ENCODE measurements at regions not wholly inside any gene's neighbourhood (a gene's known extent, or its start where the extent isn't known, plus 50 kb on each side); places are given as distances from the start of the nearest gene placed in this dataset.

- DNase-seq = no peak
Measured at GRCh38 chr15:98393471-98393870, 254.9 kb upstream of the IGF1R start.

- no peak for DNase-seq
Measured at GRCh38 chr15:98394546-98394945, 253.8 kb upstream of the IGF1R start.

- no peak for DNase-seq
Measured at GRCh38 chr15:98395974-98396610, 252.2 kb upstream of the IGF1R start.

GRCh38 chr15:98397419-98397818 lies 250.9 kb upstream of the IGF1R start:
- DNase-seq = no peak

GRCh38 chr15:98398056-98398455 lies 250.3 kb upstream of the IGF1R start:
- no peak for DNase-seq

GRCh38 chr15:98398886-98399285 lies 249.5 kb upstream of the IGF1R start:
- no peak for DNase-seq

GRCh38 chr15:98400120-98400519 lies 248.2 kb upstream of the IGF1R start:
- no peak for DNase-seq

- DNase-seq = no peak
Measured at GRCh38 chr15:98401029-98401428, 247.3 kb upstream of the IGF1R start.

- no peak for DNase-seq
Measured at GRCh38 chr15:98402486-98402885, 245.9 kb upstream of the IGF1R start.

GRCh38 chr15:98403169-98403568 lies 245.2 kb upstream of the IGF1R start:
- no peak for DNase-seq

- no peak for DNase-seq
Measured at GRCh38 chr15:98403569-98403968, 244.8 kb upstream of the IGF1R start.

- no peak for DNase-seq
Measured at GRCh38 chr15:98405013-98405412, 243.3 kb upstream of the IGF1R start.

- no peak for DNase-seq
Measured at GRCh38 chr15:98408231-98408630, 240.1 kb upstream of the IGF1R start.

GRCh38 chr15:98410328-98410727 lies 238.0 kb upstream of the IGF1R start:
- DNase-seq = no peak

- no peak for DNase-seq
Measured at GRCh38 chr15:98412852-98413251, 235.5 kb upstream of the IGF1R start.

GRCh38 chr15:98413933-98414546 lies 234.3 kb upstream of the IGF1R start:
- no peak for DNase-seq

GRCh38 chr15:98416222-98416855 lies 232.0 kb upstream of the IGF1R start:
- DNase-seq = no peak

- DNase-seq = no peak
Measured at GRCh38 chr15:98417346-98417745, 231.0 kb upstream of the IGF1R start.

GRCh38 chr15:98418122-98418521 lies 230.2 kb upstream of the IGF1R start:
- no peak for DNase-seq

- no peak for DNase-seq
Measured at GRCh38 chr15:98419173-98419780, 229.1 kb upstream of the IGF1R start.

GRCh38 chr15:98420837-98421236 lies 227.5 kb upstream of the IGF1R start:
- DNase-seq = no peak

- DNase-seq = no peak
Measured at GRCh38 chr15:98421419-98422129, 226.8 kb upstream of the IGF1R start.

GRCh38 chr15:98422130-98422478 lies 226.2 kb upstream of the IGF1R start:
- no peak for DNase-seq

- DNase-seq = no peak
Measured at GRCh38 chr15:98425173-98425572, 223.2 kb upstream of the IGF1R start.
